HL-60 (cell line): ENCODE measurements at regions not wholly inside any gene's neighbourhood (a gene's known extent, or its start where the extent isn't known, plus 50 kb on each side); places are given as distances from the start of the nearest gene placed in this dataset.

ENCODE experiments used
- DNase-seq, 2 experiments: peaks; one replicate each; pipeline ENCODE4 v3.0.0-alpha.2; 2010 to 2020; ENCODE audit warnings: low read depth in 1 of 2, low spot score in 1 of 2
- H3K27ac ChIP-seq: fragments of 250-450 bp; sonication (Bioruptor Pico); replicated peaks from 2 replicates; pipeline ENCODE4 v1.5.1; 2020; ENCODE audit warnings: mild to moderate bottlenecking, moderate library complexity
- H3K27me3 ChIP-seq: fragments of 250-450 bp; sonication (Bioruptor Pico); 2 replicates; pipeline ENCODE4 v1.5.1; 2021; ENCODE audit warnings: mild to moderate bottlenecking, moderate library complexity; ENCODE audit not compliant: insufficient read depth, poor library complexity, severe bottlenecking
- H3K4me3 ChIP-seq: replicated peaks from 2 replicates; pipeline ENCODE4 v1.5.1; 2011; ENCODE audit warnings: mild to moderate bottlenecking, control low read depth, low read length; ENCODE audit not compliant: insufficient read depth
- GABPA ChIP-seq: IDR thresholded peaks from 2 replicates; pipeline ENCODE4 v1.6.1; 2012; ENCODE audit warnings: low read depth
- POLR2AphosphoS5 ChIP-seq: IDR thresholded peaks from 2 replicates; pipeline ENCODE4 v1.6.1; 2012; ENCODE audit warnings: low read depth
- SPI1 ChIP-seq: IDR thresholded peaks from 2 replicates; pipeline ENCODE4 v1.6.1; 2012; ENCODE audit warnings: low read depth, mild to moderate bottlenecking, borderline replicate concordance
- TF ChIP-seq, protein P1 (sequence below): IDR thresholded peaks from 2 replicates; pipeline ENCODE4 v1.6.1; 2012; ENCODE audit warnings: low read depth; ENCODE audit not compliant: insufficient replicate concordance
- TF ChIP-seq, protein P2 (sequence below): IDR thresholded peaks from one replicate; pipeline ENCODE4 v1.5.1; 2011; ENCODE audit warnings: low read length, control low read depth, inconsistent platforms; ENCODE audit not compliant: insufficient read depth

DNA sequence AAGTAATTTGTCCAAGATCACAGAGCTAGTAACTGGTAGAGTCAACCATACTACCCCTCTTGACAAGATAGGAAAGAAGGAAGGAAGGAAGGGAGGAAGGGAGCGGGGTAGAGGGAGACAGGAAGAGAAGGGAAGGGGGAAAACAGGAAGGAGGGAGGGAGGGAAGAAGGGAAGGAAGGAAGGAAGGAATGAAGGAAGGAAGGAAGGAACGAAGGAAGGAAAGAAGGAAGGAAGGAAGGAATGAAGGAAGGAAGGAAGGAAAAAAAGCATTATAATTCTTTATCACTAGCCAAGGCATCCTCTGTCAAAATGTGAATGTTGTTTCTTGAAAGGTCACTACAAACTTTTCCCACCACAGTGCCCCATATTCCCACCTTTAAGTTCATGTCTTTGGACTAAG lies 223.6 kb downstream of the SHQ1 start:
- Histone ChIP-seq H3K27ac (no peak overlapping the region), H3K27me3 (no peaks in the 10 kb centered on the region), H3K4me3 (no peak overlapping the region)
- TF ChIP-seq GABPA: no peak
- TF ChIP-seq, protein P1, sequence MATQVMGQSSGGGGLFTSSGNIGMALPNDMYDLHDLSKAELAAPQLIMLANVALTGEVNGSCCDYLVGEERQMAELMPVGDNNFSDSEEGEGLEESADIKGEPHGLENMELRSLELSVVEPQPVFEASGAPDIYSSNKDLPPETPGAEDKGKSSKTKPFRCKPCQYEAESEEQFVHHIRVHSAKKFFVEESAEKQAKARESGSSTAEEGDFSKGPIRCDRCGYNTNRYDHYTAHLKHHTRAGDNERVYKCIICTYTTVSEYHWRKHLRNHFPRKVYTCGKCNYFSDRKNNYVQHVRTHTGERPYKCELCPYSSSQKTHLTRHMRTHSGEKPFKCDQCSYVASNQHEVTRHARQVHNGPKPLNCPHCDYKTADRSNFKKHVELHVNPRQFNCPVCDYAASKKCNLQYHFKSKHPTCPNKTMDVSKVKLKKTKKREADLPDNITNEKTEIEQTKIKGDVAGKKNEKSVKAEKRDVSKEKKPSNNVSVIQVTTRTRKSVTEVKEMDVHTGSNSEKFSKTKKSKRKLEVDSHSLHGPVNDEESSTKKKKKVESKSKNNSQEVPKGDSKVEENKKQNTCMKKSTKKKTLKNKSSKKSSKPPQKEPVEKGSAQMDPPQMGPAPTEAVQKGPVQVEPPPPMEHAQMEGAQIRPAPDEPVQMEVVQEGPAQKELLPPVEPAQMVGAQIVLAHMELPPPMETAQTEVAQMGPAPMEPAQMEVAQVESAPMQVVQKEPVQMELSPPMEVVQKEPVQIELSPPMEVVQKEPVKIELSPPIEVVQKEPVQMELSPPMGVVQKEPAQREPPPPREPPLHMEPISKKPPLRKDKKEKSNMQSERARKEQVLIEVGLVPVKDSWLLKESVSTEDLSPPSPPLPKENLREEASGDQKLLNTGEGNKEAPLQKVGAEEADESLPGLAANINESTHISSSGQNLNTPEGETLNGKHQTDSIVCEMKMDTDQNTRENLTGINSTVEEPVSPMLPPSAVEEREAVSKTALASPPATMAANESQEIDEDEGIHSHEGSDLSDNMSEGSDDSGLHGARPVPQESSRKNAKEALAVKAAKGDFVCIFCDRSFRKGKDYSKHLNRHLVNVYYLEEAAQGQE: no peak
- TF ChIP-seq, protein P2, sequence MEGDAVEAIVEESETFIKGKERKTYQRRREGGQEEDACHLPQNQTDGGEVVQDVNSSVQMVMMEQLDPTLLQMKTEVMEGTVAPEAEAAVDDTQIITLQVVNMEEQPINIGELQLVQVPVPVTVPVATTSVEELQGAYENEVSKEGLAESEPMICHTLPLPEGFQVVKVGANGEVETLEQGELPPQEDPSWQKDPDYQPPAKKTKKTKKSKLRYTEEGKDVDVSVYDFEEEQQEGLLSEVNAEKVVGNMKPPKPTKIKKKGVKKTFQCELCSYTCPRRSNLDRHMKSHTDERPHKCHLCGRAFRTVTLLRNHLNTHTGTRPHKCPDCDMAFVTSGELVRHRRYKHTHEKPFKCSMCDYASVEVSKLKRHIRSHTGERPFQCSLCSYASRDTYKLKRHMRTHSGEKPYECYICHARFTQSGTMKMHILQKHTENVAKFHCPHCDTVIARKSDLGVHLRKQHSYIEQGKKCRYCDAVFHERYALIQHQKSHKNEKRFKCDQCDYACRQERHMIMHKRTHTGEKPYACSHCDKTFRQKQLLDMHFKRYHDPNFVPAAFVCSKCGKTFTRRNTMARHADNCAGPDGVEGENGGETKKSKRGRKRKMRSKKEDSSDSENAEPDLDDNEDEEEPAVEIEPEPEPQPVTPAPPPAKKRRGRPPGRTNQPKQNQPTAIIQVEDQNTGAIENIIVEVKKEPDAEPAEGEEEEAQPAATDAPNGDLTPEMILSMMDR: no peak
- DNase-seq: no peak

DNA sequence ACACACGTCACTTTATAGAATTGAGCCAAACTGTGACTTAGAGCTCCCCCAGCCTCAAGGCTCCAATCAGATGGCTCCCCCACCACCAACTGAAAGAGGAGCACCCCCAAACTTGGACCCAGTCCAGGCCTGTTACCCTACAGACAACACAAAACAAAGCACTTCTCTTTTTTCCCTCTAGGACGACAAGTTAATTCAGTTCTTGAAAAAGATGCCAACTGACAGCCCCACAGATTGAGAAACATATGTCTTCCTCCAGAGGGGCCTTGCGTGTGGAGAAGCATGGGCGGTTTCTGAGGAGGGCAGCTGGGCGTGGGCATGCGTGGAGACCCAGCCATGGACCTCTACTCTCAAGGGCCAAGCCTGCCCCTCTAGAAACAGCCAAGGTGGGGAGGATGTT lies 229.5 kb downstream of the SHQ1 start:
- Histone ChIP-seq H3K27me3 (no peaks in the 10 kb centered on the region), H3K27ac (peak overlapping the region; percentile 86), H3K4me3 (no peak overlapping the region)
- TF ChIP-seq GABPA (no peak), SPI1 (peak; percentile 100), POLR2AphosphoS5 (peak; percentile 80)
- TF ChIP-seq, protein P2: no peak
- DNase-seq: peak; percentile 41 to 95

DNA sequence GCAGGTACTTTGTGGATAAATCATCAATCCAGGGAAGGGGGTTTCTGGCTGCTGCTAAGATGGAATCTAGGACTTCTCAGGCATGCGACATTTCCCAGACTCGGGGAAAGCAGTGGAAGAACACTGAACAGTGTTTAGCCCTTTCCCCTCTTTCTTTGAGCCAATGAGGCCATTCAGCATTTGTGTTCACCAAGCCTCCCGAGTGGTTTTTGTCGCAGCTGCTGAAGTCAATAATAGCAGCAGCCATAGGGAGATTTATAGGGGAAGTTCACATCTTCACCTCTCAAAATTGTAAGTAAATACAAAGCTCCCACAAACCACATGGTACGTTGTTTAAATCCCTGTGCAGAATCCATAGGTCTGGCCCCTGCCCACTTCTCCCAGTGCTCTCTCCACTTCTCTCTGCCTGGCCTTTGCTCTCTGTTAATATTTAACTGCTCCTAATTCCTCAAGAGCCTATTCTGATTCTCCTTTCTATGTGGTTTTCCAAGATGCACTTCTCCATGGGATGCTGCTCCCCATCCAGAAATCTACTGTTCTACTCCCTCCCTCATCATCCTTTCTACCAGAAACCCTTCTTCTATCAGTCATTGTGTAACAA lies 230.7 kb downstream of the SHQ1 start:
- DNase-seq: no peak
- no peaks in the 10 kb centered on the region for H3K27me3 ChIP-seq
- peak overlapping the region; percentile 86 for H3K27ac ChIP-seq
- no peak overlapping the region for H3K4me3 ChIP-seq
- no peak for TF ChIP-seq SPI1
- TF ChIP-seq GABPA: no peak
- TF ChIP-seq POLR2AphosphoS5: no peak
- TF ChIP-seq, protein P1: no peak
- TF ChIP-seq, protein P2: no peak

DNA sequence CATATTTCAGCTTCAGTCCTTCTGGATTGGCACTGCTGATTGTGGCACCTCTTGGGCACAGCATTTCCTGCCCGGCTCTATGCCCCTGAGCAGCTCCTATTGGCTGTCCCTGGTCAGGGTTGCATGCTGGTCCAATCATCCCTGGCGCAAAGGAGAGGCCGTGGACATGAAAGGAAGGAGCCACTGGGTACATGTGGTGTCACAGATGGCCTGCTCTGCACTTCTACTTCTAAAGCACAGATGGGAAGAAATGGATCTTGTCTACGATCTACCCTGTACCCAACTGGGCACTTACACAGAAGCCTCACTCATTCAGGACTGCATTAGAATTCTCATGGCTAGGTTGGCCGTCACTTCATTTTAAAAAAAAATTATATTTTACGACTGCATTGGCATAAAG lies 232.5 kb downstream of the SHQ1 start:
- H3K4me3 ChIP-seq: no peak overlapping the region
- TF ChIP-seq POLR2AphosphoS5 (no peak), SPI1 (no peak), GABPA (no peak)
- TF ChIP-seq, protein P2: no peak
- TF ChIP-seq, protein P1: no peak
- DNase-seq: no peak
- no peaks in the 10 kb centered on the region for H3K27me3 ChIP-seq
- no peak overlapping the region for H3K27ac ChIP-seq
